Hepatocyte (in vitro differentiated cells): ENCODE measurements at regions not wholly inside any gene's neighbourhood (a gene's known extent, or its start where the extent isn't known, plus 50 kb on each side); places are given as distances from the start of the nearest gene placed in this dataset.

Experiments
- DNase-seq: peaks from one replicate; pipeline ENCODE4 v3.0.0-alpha.2; 2016; ENCODE audit warnings: low spot score
- H2AFZ ChIP-seq: fragments of 200-600 bp; sonication (generic); 2 replicates; pipeline ENCODE4 v1.6.0; 2016; ENCODE audit warnings: antibody characterized with exemption, mild to moderate bottlenecking
- H3K27ac ChIP-seq: fragments of 200-600 bp; sonication (generic); 2 replicates; pipeline ENCODE4 v1.5.1; 2016; ENCODE audit warnings: mild to moderate bottlenecking
- H3K27me3 ChIP-seq: fragments of 200-600 bp; sonication (generic); 2 replicates; pipeline ENCODE4 v1.6.1; 2016
- H3K36me3 ChIP-seq: fragments of 200-600 bp; sonication (generic); replicated peaks from 2 replicates; pipeline ENCODE4 v1.5.1; 2016; ENCODE audit warnings: low read depth; ENCODE audit not compliant: insufficient read depth
- H3K4me1 ChIP-seq: fragments of 200-600 bp; sonication (generic); 2 replicates; pipeline ENCODE4 v1.5.1; 2016; ENCODE audit warnings: mild to moderate bottlenecking, moderate library complexity; ENCODE audit not compliant: insufficient read depth
- H3K4me2 ChIP-seq: fragments of 200-600 bp; sonication (generic); 2 replicates; pipeline ENCODE4 v1.6.0; 2016
- H3K4me3 ChIP-seq: fragments of 200-600 bp; sonication (generic); 2 replicates; pipeline ENCODE4 v1.5.1; 2016; ENCODE audit warnings: mild to moderate bottlenecking
- H3K79me2 ChIP-seq: fragments of 200-600 bp; sonication (generic); 2 replicates; pipeline ENCODE4 v1.6.0; 2017; ENCODE audit warnings: mild to moderate bottlenecking
- H3K9me2 ChIP-seq: fragments of 200-600 bp; sonication (generic); replicated peaks from 2 replicates; pipeline ENCODE4 v1.6.0; 2017; ENCODE audit warnings: mild to moderate bottlenecking; ENCODE audit not compliant: insufficient read depth
- H3K9me3 ChIP-seq: fragments of 200-600 bp; sonication (generic); 2 replicates; pipeline ENCODE4 v1.5.1; 2016; ENCODE audit warnings: low read depth, mild to moderate bottlenecking
- H4K20me1 ChIP-seq: fragments of 200-600 bp; sonication (generic); 2 replicates; pipeline ENCODE4 v1.6.0; 2016; ENCODE audit warnings: mild to moderate bottlenecking; ENCODE audit not compliant: insufficient read depth, poor library complexity, severe bottlenecking
- EZH2 ChIP-seq: fragments of 200-600 bp; sonication (generic); IDR thresholded peaks from 2 replicates; pipeline ENCODE4 v1.6.1; 2016; ENCODE audit warnings: antibody characterized with exemption, mild to moderate bottlenecking, borderline replicate concordance
- EZH2phosphoT487 ChIP-seq: fragments of 200-600 bp; sonication (generic); IDR thresholded peaks from one replicate; pipeline ENCODE4 v1.6.1; 2018; ENCODE audit warnings: antibody characterized with exemption, mild to moderate bottlenecking, low read depth, moderate library complexity; ENCODE audit not compliant: unreplicated experiment, severe bottlenecking
- WGBS: methylation state at CpG from one replicate; pipeline ENCODE4 v1.1.6; 2016; ENCODE audit warnings: low lambda C conversion rate; ENCODE audit errors: missing lambda C conversion rate; 5-methylcytosine and 5-hydroxymethylcytosine counted together
- TF ChIP-seq, protein P1 (sequence below): fragments of 200-600 bp; sonication (generic); IDR thresholded peaks from 2 replicates; pipeline ENCODE4 v1.5.1; 2016; ENCODE audit warnings: antibody characterized with exemption, mild to moderate bottlenecking; ENCODE audit not compliant: poor library complexity

GRCh38 chrX:39969819-39970504 lies 127.8 kb downstream of the BCOR start:
- H3K36me3 ChIP-seq: no peaks in the 10 kb centered on the region
- no peaks in the 10 kb centered on the region for H3K27me3 ChIP-seq
- H3K4me3 ChIP-seq: no peak overlapping the region
- H4K20me1 ChIP-seq: no peaks in the 10 kb centered on the region
- no peak overlapping the region for H3K4me2 ChIP-seq
- no peaks in the 10 kb centered on the region for H3K9me2 ChIP-seq
- H3K27ac ChIP-seq: no peak overlapping the region
- TF ChIP-seq EZH2phosphoT487 (no peak), EZH2 (no peak)
- TF ChIP-seq, protein P1, sequence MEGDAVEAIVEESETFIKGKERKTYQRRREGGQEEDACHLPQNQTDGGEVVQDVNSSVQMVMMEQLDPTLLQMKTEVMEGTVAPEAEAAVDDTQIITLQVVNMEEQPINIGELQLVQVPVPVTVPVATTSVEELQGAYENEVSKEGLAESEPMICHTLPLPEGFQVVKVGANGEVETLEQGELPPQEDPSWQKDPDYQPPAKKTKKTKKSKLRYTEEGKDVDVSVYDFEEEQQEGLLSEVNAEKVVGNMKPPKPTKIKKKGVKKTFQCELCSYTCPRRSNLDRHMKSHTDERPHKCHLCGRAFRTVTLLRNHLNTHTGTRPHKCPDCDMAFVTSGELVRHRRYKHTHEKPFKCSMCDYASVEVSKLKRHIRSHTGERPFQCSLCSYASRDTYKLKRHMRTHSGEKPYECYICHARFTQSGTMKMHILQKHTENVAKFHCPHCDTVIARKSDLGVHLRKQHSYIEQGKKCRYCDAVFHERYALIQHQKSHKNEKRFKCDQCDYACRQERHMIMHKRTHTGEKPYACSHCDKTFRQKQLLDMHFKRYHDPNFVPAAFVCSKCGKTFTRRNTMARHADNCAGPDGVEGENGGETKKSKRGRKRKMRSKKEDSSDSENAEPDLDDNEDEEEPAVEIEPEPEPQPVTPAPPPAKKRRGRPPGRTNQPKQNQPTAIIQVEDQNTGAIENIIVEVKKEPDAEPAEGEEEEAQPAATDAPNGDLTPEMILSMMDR: no peak
- H3K4me1 ChIP-seq: no peaks in the 10 kb centered on the region
- H2AFZ ChIP-seq: no peak overlapping the region
- WGBS: 88% methylated on average over 19 of the region's 19 CpGs
- no peak for DNase-seq
- H3K79me2 ChIP-seq: no peaks in the 10 kb centered on the region
- no peaks in the 10 kb centered on the region for H3K9me3 ChIP-seq

- H2AFZ ChIP-seq: no peak overlapping the region
- H3K9me3 ChIP-seq: no peaks in the 10 kb centered on the region
- H3K4me3 ChIP-seq: no peak overlapping the region
- no peaks in the 10 kb centered on the region for H3K79me2 ChIP-seq
- no peak for DNase-seq
- H4K20me1 ChIP-seq: no peaks in the 10 kb centered on the region
- no peaks in the 10 kb centered on the region for H3K36me3 ChIP-seq
- H3K9me2 ChIP-seq: no peaks in the 10 kb centered on the region
- no peak overlapping the region for H3K27ac ChIP-seq
- no peaks in the 10 kb centered on the region for H3K4me1 ChIP-seq
- no peak overlapping the region for H3K4me2 ChIP-seq
- no peaks in the 10 kb centered on the region for H3K27me3 ChIP-seq
- no peak for TF ChIP-seq EZH2phosphoT487
- no peak for TF ChIP-seq EZH2
- TF ChIP-seq, protein P1: no peak
- 97% methylated on average over 2 of the region's 2 CpGs for WGBS
Measured at GRCh38 chrX:39971760-39972159, 126.0 kb downstream of the BCOR start.

DNA sequence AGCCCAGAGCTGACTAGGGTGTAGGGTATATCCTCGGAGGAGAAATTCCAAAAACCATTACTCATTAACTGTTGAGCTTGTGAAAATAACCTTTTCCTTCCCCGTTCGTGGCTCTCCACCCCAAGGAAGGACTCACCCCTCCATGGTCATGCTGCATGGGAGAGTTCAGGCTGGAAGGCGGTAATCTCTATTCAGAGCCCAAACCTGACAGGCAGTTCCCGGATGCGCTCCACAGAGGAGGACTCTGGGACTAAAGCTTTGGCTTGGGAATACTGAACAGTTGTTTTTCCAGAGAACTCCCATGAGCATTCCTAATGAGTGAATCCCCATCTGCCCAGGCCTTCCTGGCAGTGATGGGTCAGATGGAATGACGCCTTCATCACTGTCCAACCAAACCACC lies 125.4 kb downstream of the BCOR start:
- TF ChIP-seq EZH2phosphoT487 (no peak), EZH2 (no peak)
- TF ChIP-seq, protein P1: no peak
- Histone ChIP-seq H3K9me2 (no peaks in the 10 kb centered on the region), H3K27me3 (no peaks in the 10 kb centered on the region), H3K27ac (no peak overlapping the region), H3K4me1 (no peaks in the 10 kb centered on the region), H3K79me2 (no peaks in the 10 kb centered on the region), H3K36me3 (no peaks in the 10 kb centered on the region), H2AFZ (no peak overlapping the region), H4K20me1 (no peaks in the 10 kb centered on the region), H3K4me2 (no peak overlapping the region), H3K9me3 (no peaks in the 10 kb centered on the region), H3K4me3 (no peak overlapping the region)
- WGBS: 87% methylated on average over 7 of the region's 7 CpGs
- DNase-seq: no peak

- Histone ChIP-seq H2AFZ (no peak overlapping the region), H3K4me2 (no peak overlapping the region), H3K27ac (no peak overlapping the region), H3K36me3 (no peaks in the 10 kb centered on the region), H3K9me2 (no peaks in the 10 kb centered on the region), H3K27me3 (no peaks in the 10 kb centered on the region), H3K79me2 (no peaks in the 10 kb centered on the region), H4K20me1 (no peaks in the 10 kb centered on the region), H3K9me3 (no peaks in the 10 kb centered on the region), H3K4me3 (no peak overlapping the region), H3K4me1 (no peaks in the 10 kb centered on the region)
- DNase-seq: no peak
- TF ChIP-seq EZH2 (no peak), EZH2phosphoT487 (no peak)
- TF ChIP-seq, protein P1: no peak
- 85% methylated on average over 8 of the region's 8 CpGs for WGBS
Measured at GRCh38 chrX:39973810-39974209, 123.9 kb downstream of the BCOR start.
